ENCODE measurements at regions not wholly inside any gene's neighbourhood (a gene's known extent, or its start where the extent isn't known, plus 50 kb on each side); places are given as distances from the start of the nearest gene placed in this dataset.

GRCh38 chr21:35651196-35651595 is 409.1 kb downstream of the SETD4 start:
- TF ChIP-seq, protein P1, sequence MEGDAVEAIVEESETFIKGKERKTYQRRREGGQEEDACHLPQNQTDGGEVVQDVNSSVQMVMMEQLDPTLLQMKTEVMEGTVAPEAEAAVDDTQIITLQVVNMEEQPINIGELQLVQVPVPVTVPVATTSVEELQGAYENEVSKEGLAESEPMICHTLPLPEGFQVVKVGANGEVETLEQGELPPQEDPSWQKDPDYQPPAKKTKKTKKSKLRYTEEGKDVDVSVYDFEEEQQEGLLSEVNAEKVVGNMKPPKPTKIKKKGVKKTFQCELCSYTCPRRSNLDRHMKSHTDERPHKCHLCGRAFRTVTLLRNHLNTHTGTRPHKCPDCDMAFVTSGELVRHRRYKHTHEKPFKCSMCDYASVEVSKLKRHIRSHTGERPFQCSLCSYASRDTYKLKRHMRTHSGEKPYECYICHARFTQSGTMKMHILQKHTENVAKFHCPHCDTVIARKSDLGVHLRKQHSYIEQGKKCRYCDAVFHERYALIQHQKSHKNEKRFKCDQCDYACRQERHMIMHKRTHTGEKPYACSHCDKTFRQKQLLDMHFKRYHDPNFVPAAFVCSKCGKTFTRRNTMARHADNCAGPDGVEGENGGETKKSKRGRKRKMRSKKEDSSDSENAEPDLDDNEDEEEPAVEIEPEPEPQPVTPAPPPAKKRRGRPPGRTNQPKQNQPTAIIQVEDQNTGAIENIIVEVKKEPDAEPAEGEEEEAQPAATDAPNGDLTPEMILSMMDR (conservative IDR thresholded peaks at IDR 0.05; ENCODE audit: low read length) = no peak
- TF ChIP-seq EZH2phosphoT487 (IDR thresholded peaks at IDR 0.05; ENCODE audit: borderline replicate concordance) = no peak
